NCI-H1105 (cell line): ENCODE measurements at regions not wholly inside any gene's neighbourhood (a gene's known extent, or its start where the extent isn't known, plus 50 kb on each side); places are given as distances from the start of the nearest gene placed in this dataset.

ENCODE experiments used
- DNase-seq: peaks from one replicate; lab custom pipeline; 2025; lab: John Stamatoyannopoulos, UW

- no peak for DNase-seq
These were observed 621.1 kb upstream of the FANCL start for GRCh38 chr2:58862244-58862643.

DNA sequence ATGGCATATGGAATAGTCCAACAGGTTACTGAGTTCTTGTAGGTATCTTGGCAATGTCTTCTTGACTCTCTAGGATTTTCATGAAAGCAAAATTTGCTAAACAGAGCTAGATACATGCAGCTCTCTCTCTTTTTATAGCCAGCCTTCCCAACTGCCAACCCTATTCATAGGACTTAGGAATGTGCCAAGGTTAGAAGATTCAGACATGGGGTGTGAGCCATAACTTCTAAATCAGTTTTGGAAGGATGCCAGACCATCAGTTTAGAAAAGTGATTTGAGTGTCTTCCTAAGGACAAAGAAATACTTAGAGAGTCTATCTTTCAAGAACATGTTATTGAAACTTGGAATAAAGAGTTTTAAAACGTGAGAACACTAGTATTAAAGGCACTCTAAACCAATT, 619.5 kb upstream of the FANCL start:
- DNase-seq: no peak

DNA sequence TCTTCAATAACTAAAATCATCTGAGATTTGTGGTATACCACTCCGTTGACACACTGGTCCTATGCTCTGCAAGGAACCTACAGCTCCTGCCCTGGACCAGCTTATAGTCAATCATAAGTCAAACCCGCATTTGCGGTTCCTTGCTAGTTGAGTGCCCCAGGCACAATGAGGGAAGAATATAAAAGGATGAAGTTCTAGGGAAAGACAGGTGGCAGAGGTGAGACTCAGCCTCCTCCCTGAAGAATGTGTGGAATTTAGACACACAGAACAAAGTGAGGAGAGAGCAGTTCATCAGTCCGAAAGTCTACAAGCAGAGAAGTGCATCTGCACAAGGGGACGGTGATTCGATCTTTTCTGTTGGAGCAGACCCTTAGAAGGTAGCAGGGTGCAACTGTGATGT, 615.0 kb upstream of the FANCL start:
- no peak for DNase-seq

GRCh38 chr2:58853420-58853819, 612.3 kb upstream of the FANCL start:
- DNase-seq: no peak

GRCh38 chr2:58852905-58853304, 611.8 kb upstream of the FANCL start:
- no peak for DNase-seq

DNA sequence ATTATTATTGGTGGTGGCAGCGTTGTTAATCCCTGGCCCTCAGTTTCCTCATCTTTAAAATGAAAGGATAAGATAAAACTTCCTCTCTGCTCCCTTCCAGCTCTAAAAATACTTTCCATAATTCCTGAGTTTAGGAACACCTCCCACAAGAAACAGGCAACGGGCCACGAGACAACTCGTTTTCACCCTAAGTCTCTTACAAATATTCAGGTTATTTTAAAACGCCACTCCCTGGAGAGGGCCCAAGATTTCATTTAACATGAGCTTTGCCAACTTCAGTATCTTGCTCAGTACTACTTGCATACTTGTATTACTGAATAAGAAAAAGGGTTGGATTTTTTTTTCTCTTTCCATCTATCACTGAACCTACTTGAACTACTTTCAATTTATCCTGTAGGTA, 611.1 kb upstream of the FANCL start:
- no peak for DNase-seq

DNA sequence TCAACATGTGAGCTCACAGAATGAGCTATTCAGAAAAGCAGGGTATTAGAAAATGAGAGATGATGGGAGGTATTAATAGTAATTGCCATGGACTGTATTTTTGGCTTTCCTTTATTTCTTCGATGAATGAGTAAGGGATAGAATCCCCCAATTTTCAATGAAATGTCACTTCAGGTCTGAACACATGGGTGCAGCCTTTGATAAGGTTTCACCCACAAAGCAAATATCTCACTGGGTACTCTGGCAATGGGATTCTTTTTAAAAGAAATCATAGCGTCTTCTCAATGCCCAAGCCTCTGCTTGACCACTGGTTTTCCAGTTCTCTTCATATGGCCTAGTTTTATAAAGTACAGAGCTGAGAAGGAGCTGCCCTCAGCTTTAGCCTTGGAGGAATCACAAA, 610.5 kb upstream of the FANCL start:
- DNase-seq: no peak

DNA sequence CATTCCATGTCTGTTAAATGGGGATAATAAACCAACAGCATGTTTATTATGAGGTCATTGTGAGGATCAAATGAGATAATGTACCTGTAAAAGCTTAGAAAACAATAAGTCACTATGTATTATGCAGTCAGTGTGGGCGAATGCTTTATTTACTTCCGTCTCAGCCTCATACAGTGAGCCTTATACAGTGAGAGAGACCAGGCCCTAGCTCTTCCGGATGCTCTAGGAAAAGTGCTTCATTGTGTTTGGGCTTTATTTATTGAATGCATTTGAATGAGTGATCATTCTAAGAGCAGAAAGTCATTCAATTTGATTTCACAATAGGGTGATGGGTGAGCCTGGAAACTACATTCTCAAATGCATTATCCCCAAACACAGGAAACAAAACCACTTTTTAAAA, 603.9 kb upstream of the FANCL start:
- no peak for DNase-seq

GRCh38 chr2:58842501-58843155, 601.5 kb upstream of the FANCL start:
- DNase-seq: no peak

DNA sequence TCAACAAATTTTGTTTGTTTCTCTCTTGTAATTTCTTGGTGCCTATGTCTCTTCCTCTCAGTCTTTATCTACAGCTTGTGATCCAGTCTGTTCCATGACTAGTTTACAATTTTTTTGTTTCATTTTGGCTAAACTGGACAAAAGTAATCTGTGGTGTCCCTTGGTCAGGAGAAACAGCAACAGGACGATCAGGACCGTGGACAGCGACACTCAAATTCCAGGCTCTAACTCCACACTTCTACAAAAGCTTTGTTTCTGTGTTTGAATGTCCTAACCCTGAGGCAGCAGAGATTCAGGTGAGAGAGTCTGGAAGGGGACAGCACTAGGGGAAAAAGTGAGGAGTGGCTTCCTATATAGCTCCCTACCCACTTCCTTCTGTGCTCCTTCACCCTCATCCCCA, 593.3 kb upstream of the FANCL start:
- DNase-seq: no peak

DNA sequence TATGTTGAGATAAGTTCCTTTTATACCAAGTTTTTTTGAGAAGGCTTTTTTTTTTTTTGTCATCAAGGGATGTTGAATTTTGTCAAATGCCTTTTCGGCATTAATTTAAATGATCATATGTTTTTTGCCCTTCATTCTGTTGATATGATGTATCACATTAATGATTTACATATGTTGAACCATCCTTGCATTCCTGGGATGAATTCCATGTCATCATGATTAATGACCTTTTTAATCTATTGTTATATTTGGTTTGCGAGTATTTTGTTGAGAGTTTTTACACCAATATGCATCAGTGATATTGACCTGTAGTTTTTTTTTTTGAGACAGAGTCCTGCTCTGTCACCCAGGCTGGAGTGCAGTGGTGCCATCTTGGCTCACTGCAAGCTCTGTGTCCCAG, 585.7 kb upstream of the FANCL start:
- no peak for DNase-seq

DNA sequence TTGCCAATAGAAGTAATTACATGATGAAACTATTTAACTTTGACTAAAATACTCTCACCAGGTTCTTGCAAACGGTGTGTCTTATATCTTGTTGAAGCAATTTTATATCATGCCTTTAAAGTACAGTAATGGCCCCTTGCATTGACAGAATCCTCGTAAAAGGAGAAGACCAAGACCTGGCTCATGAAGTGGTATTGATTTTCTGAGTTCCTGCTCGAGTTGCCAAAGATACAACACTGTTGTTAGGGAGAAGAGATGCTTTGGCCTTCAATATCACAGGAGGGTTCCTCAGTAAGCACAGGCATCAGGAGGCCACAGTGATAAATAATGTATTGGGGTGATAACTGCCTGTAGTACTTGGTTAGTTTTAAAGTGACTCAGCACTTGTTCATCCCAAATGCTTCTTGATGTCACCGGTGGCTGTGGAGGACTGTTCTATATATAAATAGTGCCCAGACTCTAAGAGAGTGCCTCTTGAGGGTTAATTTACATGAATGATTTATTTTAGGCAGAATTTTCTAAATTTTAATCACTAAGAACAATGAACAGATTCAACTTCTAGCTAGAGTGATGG, 571.7 kb upstream of the FANCL start:
- DNase-seq: no peak

DNA sequence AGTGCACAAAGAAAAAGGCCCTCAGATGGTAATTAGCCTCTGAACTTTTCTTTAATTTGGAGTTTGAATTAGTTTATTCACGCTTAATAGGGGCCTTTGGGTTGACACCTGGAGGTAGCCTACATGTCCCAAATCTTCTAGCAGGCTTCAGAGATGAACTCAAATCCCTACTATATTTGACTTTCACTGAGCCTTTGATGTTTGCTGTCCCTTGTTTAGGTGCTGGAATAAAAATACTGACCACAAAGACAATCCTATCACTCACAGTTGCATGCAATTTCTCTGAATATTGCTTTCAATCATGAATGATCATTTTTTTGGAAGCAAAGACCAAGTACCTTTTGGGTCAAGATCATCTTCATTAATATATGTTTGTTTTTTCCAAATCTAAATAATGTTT, 564.0 kb upstream of the FANCL start:
- no peak for DNase-seq

DNA sequence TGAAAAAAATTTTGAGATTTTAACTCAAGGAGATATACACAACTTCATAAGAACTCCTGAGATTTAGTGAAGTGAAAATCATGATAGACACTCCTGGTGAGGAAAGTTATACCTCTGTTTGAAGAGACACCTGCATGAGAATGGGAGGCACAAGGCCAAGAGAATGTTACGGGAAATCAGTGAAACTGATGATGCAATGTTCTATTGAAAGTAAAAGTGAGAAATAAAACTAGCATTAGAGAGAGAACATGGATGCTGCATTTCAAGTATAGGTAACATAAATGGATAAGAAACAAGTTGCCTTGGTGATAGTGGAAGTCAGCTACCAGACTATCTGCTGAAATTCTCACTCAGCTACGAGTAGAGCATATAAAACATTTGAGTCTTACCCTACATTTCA, 562.1 kb upstream of the FANCL start:
- DNase-seq: no peak

GRCh38 chr2:58800881-58801280, 559.8 kb upstream of the FANCL start:
- no peak for DNase-seq

DNA sequence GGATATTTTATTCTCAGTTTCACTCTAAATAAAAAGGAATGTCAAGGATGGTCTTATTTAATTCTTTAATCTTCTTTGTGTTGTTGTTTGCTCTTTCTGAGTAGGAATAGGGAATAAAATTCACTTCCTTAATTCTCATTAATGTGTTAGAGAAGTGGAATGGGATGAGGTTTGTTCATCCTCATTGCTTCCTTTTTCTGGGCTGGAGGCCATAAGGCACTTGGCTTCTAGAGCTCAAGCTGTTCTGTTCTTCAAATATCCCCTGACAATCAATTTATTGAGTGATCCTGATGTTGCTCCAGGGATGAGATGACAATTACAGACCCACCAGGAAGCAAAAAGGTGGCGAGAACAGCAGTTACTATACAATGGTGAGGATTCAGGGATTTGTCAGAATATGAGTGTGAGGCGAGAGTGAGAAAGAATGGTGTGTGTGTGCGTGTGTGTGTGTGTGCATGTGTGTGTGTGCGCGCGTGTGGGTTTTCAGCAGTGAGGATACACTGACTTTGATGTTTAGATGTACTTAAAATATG, 557.6 kb upstream of the FANCL start:
- DNase-seq: no peak

DNA sequence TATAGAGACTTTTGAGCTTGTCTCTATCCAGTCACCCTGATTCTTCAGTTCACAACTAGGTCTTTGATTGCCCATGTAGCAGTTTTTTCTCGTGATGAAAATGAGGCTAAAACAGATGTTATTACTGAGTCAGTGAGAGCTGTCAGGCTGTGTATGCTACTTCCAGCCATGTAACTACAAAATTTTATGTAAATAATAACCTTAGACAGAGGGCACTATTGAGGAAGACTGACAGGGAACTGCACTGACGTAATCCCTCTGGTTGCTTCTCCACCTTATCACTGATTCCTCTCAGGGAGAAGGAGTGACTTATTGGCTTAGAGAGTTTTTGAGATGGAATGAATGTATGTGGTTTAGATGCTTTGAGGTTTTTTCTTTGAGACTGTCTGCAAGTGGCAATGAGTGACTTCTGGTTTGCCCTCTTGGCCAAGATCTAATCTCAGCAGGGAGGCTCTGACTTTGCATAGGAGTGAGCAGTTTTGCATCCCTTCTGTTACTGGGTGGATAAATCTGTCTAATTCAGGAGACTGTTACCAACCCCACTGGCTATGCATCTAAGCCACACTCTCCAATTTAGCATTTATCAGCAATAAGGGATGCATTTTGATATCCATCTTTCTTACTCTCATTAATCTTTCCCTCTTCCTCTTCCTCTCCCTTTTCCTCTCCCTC, 555.2 kb upstream of the FANCL start:
- no peak for DNase-seq

- no peak for DNase-seq
These were observed 553.8 kb upstream of the FANCL start for GRCh38 chr2:58794916-58795315.

- DNase-seq: no peak
These were observed 553.0 kb upstream of the FANCL start for GRCh38 chr2:58794103-58794502.

- DNase-seq: no peak
These were observed 547.3 kb upstream of the FANCL start for GRCh38 chr2:58788402-58788801.

DNA sequence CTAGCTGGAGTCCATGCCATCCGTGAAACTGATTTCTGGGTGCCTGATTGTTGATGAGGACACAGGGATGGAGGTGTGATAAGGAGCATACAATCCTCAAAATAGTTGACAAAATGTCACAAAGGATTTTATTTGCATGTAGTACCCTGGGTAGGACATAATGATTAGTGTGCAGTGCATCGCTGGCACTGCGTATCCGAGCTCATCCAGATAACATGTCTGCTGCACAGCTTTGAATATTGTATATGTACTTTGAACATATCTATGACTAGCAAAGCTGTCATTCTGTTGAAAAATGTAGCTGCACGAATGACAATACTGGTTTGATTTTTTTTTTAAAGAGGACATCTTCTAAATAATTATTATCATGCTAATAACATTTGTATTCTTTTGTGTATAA, 529.7 kb upstream of the FANCL start:
- no peak for DNase-seq

GRCh38 chr2:58769864-58770234, 528.7 kb upstream of the FANCL start:
- DNase-seq: no peak

GRCh38 chr2:58769111-58769863, 528.2 kb upstream of the FANCL start:
- no peak for DNase-seq
